GM12878 (cell line): ENCODE measurements at regions not wholly inside any gene's neighbourhood (a gene's known extent, or its start where the extent isn't known, plus 50 kb on each side); places are given as distances from the start of the nearest gene placed in this dataset.

Experiments used
- CTCF ChIP-seq, 3 experiments: IDR thresholded peaks in 2 of 3; conservative IDR thresholded peaks in 1 of 3; 2 replicates each; pipeline ENCODE4 v1.5.1; 2011; ENCODE audit warnings: low read depth in 3 of 3, low read length in 3 of 3, mild to moderate bottlenecking in 3 of 3, control low read depth in 2 of 3, moderate library complexity in 2 of 3, inconsistent platforms in 1 of 3, mixed read lengths in 1 of 3; ENCODE audit not compliant: control insufficient read depth in 2 of 3, insufficient read depth in 1 of 3; ENCODE audit errors: extremely low read depth in 1 of 3
- DPF2 ChIP-seq: fragments of 450-650 bp; IDR thresholded peaks from 2 replicates; pipeline ENCODE4 v1.6.1; 2017; ENCODE audit warnings: mild to moderate bottlenecking
- ESRRA ChIP-seq: IDR thresholded peaks from 2 replicates; pipeline ENCODE4 v1.6.1; 2012; ENCODE audit warnings: mild to moderate bottlenecking, low read length, improper control_type of control experiment
- FOXM1 ChIP-seq: IDR thresholded peaks from 2 replicates; pipeline ENCODE4 v1.6.1; 2012; ENCODE audit warnings: low read depth, mild to moderate bottlenecking, inconsistent platforms, low read length, moderate library complexity
- RFX5 ChIP-seq: IDR thresholded peaks from 2 replicates; pipeline ENCODE4 v1.6.1; 2011; ENCODE audit warnings: low read depth, low read length, improper control_type of control experiment
- SRF ChIP-seq, 2 experiments: IDR thresholded peaks; 2 replicates each; pipeline ENCODE4 v1.6.1; 2011; ENCODE audit warnings: low read depth in 2 of 2, low read length in 2 of 2, mild to moderate bottlenecking in 1 of 2, moderate library complexity in 1 of 2
- TAF1 ChIP-seq: IDR thresholded peaks from 2 replicates; pipeline ENCODE4 v1.6.1; 2011; ENCODE audit warnings: mild to moderate bottlenecking, low read depth, low read length, borderline replicate concordance
- USF2 ChIP-seq: IDR thresholded peaks from 2 replicates; pipeline ENCODE4 v1.6.1; 2011; ENCODE audit warnings: low read depth, low read length, improper control_type of control experiment, borderline replicate concordance
- ZBTB4 ChIP-seq: fragments of 450-650 bp; formaldehyde crosslinking; IDR thresholded peaks from 2 replicates; pipeline ENCODE4 v1.4.0; 2022; ENCODE audit warnings: mild to moderate bottlenecking, moderate library complexity

DNA sequence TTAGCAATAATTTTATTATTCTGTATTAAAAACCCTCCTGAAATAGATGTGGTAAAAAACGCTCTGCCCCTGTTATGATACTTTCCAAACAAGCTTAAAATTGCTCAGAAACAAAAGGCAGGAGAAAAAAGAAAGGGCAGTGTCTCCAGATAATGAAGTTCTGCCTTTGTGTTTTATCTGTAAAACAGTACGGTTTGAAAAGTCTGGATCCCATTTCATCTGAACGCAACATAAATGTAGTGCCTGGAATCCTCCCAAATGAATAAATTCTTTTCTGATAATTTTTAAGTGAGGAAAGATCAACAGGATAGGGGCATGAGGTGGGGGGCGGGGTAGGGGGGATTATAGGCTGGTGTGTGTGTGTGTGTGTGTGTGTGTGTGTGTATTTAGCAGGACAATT is 87.5 kb upstream of the SOX9 start:
- TF ChIP-seq ESRRA (no peak), FOXM1 (no peak), SRF (IDR thresholded peaks at IDR 0.05; ENCODE audit: low read depth in 2 of 2, low read length in 2 of 2) (no peak), RFX5 (no peak), USF2 (no peak), DPF2 (no peak), CTCF (IDR thresholded peaks at IDR 0.05 in 2 of 3, conservative IDR thresholded peaks at IDR 0.05 in 1 of 3; ENCODE audit: control insufficient read depth in 2 of 3, extremely low read depth in 1 of 3, insufficient read depth in 1 of 3, low read depth in 3 of 3, low read length in 3 of 3) (no peak), TAF1 (no peak), ZBTB4 (CRISPR knock-in tag) (no peak)
